Effector memory CD4-positive, alpha-beta T cell (primary cell): ENCODE measurements at regions not wholly inside any gene's neighbourhood (a gene's known extent, or its start where the extent isn't known, plus 50 kb on each side); places are given as distances from the start of the nearest gene placed in this dataset.
"Not testable (repeated sequence)": the region's sequence is repeated elsewhere in the genome, so short reads cannot be mapped to it uniquely, and the experiment has no call there.

ENCODE experiments used
- DNase-seq, 3 donors: peaks; one replicate each; pipeline ENCODE4 v3.0.0-alpha.2; 2020
- H3K27ac ChIP-seq: 2 replicates; pipeline ENCODE4 v1.7.0; 2013; ENCODE audit warnings: mild to moderate bottlenecking, low read length, moderate library complexity; ENCODE audit not compliant: insufficient read depth, poor library complexity, severe bottlenecking
- H3K27me3 ChIP-seq: replicated peaks from 2 replicates; pipeline ENCODE4 v1.7.0; 2013; ENCODE audit warnings: mild to moderate bottlenecking, low read length; ENCODE audit not compliant: insufficient read depth, control insufficient read depth, poor library complexity, severe bottlenecking
- H3K36me3 ChIP-seq: 2 replicates; pipeline ENCODE4 v1.7.0; 2013; ENCODE audit warnings: mild to moderate bottlenecking, low read length, moderate library complexity; ENCODE audit not compliant: control insufficient read depth, insufficient read depth
- H3K4me1 ChIP-seq: 2 replicates; pipeline ENCODE4 v1.7.0; 2013; ENCODE audit warnings: low read length, mild to moderate bottlenecking; ENCODE audit not compliant: control insufficient read depth, insufficient read depth, poor library complexity, severe bottlenecking
- H3K4me3 ChIP-seq: 2 replicates; pipeline ENCODE4 v1.7.0; 2013; ENCODE audit warnings: low read length, low read depth, mild to moderate bottlenecking; ENCODE audit not compliant: insufficient read depth, poor library complexity, severe bottlenecking
- H3K9me3 ChIP-seq: 2 replicates; pipeline ENCODE4 v1.7.0; 2013; ENCODE audit warnings: mild to moderate bottlenecking, low read length, moderate library complexity; ENCODE audit not compliant: control insufficient read depth

DNA sequence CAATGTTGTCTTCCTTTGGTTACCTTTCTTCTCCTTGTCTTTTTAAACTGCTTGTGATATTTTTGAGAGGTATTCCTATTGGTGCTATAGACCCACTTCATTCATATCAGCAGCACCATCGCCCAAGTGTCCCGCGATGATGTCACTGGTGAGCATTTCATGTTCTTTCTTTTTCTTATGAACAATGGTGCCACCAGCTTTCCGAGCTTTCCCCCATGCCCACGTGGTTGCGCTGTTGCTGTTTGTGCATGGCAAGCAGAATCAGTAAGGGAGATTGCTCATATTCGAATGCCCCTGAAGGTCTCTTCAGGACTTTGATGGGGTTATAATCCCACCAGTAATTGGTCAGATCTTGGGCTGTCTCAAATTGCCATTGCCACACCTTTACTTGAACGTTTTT is 221.6 kb upstream of the USP9Y start:
- H3K9me3 ChIP-seq: no peaks in the 10 kb centered on the region
- no peaks in the 10 kb centered on the region for H3K4me1 ChIP-seq
- no peaks in the 10 kb centered on the region for H3K36me3 ChIP-seq
- H3K27ac ChIP-seq: no peak overlapping the region
- peak in 2 of 3 donors; percentile 11 to 19 for DNase-seq
- H3K27me3 ChIP-seq: no peaks in the 10 kb centered on the region
- H3K4me3 ChIP-seq: no peak overlapping the region

- Histone ChIP-seq H3K27me3 (no peaks in the 10 kb centered on the region), H3K27ac (no peak overlapping the region), H3K36me3 (no peaks in the 10 kb centered on the region), H3K9me3 (no peaks in the 10 kb centered on the region), H3K4me3 (no peak overlapping the region), H3K4me1 (no peaks in the 10 kb centered on the region)
- DNase-seq: no peak
These were observed 217.6 kb upstream of the USP9Y start for GRCh38 chrY:12483394-12483793.

GRCh38 chrY:12490558-12491209 is 210.3 kb upstream of the USP9Y start:
- no peak overlapping the region for H3K27ac ChIP-seq
- no peaks in the 10 kb centered on the region for H3K36me3 ChIP-seq
- H3K27me3 ChIP-seq: no peaks in the 10 kb centered on the region
- H3K4me3 ChIP-seq: no peak overlapping the region
- no peaks in the 10 kb centered on the region for H3K9me3 ChIP-seq
- peak in 1 of 3 donors; percentile 17 for DNase-seq
- H3K4me1 ChIP-seq: no peaks in the 10 kb centered on the region

GRCh38 chrY:12492218-12492617 is 208.8 kb upstream of the USP9Y start:
- Histone ChIP-seq H3K9me3 (no peaks in the 10 kb centered on the region), H3K36me3 (no peaks in the 10 kb centered on the region), H3K27me3 (no peaks in the 10 kb centered on the region), H3K4me1 (no peaks in the 10 kb centered on the region), H3K27ac (no peak overlapping the region), H3K4me3 (no peak overlapping the region)
- DNase-seq: no peak

GRCh38 chrY:12496007-12496406 is 205.0 kb upstream of the USP9Y start:
- Histone ChIP-seq H3K4me3 (no peak overlapping the region), H3K9me3 (no peaks in the 10 kb centered on the region), H3K4me1 (no peaks in the 10 kb centered on the region), H3K27me3 (no peaks in the 10 kb centered on the region), H3K27ac (no peak overlapping the region), H3K36me3 (no peaks in the 10 kb centered on the region)
- DNase-seq: no peak

DNA sequence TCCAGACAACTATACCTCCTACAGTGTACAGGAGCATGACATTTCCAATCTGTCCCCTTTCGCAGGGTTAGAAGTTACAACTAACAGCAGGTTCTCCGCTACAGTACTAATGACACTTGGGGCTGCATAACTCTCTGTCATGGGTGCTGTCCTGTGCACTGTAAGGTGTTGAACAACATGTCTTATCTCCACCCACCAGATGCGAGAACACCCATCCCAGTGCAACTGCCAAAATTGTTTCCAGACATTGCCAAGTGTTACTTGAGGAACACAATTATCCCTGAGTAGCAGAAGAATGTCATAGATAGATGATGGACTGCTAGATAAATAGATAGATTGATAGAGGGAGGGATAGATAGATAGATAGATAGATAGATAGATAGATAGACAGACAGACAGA is 200.9 kb upstream of the USP9Y start:
- H3K27ac ChIP-seq: no peak overlapping the region
- H3K27me3 ChIP-seq: no peaks in the 10 kb centered on the region
- no peaks in the 10 kb centered on the region for H3K36me3 ChIP-seq
- no peak for DNase-seq
- no peak overlapping the region for H3K4me3 ChIP-seq
- no peaks in the 10 kb centered on the region for H3K4me1 ChIP-seq
- no peaks in the 10 kb centered on the region for H3K9me3 ChIP-seq

GRCh38 chrY:12504028-12504427 is 197.0 kb upstream of the USP9Y start:
- not testable (repeated sequence) for H3K4me3 ChIP-seq, H3K4me1 ChIP-seq, H3K27ac ChIP-seq, H3K36me3 ChIP-seq, H3K27me3 ChIP-seq, DNase-seq, H3K9me3 ChIP-seq

- no peaks in the 10 kb centered on the region for H3K27me3 ChIP-seq
- H3K4me3 ChIP-seq: no peak overlapping the region
- no peak overlapping the region for H3K27ac ChIP-seq
- no peak for DNase-seq
- no peaks in the 10 kb centered on the region for H3K4me1 ChIP-seq
- no peaks in the 10 kb centered on the region for H3K9me3 ChIP-seq
- no peaks in the 10 kb centered on the region for H3K36me3 ChIP-seq
These were observed 183.7 kb upstream of the USP9Y start for GRCh38 chrY:12517338-12517737.

DNA sequence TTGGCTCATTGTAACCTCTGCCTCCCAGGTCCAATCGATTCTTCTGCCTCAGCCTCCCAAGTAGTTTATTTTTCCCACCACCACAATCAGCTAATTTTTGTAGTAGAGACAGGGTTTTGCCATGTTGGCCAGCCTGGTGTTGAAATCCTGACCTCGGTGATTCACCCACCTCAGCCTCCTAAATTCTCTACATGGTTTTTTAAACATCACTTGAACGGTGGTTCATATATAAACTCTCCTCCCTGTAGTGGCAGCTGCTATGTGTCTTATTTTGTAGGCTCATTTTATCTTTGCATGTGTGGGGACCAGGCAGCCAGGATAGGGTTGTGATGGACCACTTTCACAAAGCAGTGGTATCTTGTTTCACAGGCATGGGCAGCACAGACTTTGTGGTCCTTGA is 175.8 kb upstream of the USP9Y start:
- Histone ChIP-seq H3K27ac (no peak overlapping the region), H3K4me1 (no peaks in the 10 kb centered on the region), H3K9me3 (no peaks in the 10 kb centered on the region), H3K4me3 (no peak overlapping the region), H3K27me3 (no peaks in the 10 kb centered on the region), H3K36me3 (no peaks in the 10 kb centered on the region)
- no peak for DNase-seq

- H3K36me3 ChIP-seq: no peaks in the 10 kb centered on the region
- no peaks in the 10 kb centered on the region for H3K9me3 ChIP-seq
- H3K4me1 ChIP-seq: no peaks in the 10 kb centered on the region
- no peaks in the 10 kb centered on the region for H3K27me3 ChIP-seq
- no peak for DNase-seq
- no peak overlapping the region for H3K27ac ChIP-seq
- no peak overlapping the region for H3K4me3 ChIP-seq
These were observed 174.5 kb upstream of the USP9Y start for GRCh38 chrY:12526362-12527063.
